DOHH2 (cell line): ENCODE measurements at regions not wholly inside any gene's neighbourhood (a gene's known extent, or its start where the extent isn't known, plus 50 kb on each side); places are given as distances from the start of the nearest gene placed in this dataset.

Experiments used
- H3F3A ChIP-seq: fragments of 200-600 bp; sonication (generic), shearing (Covaris generic); 2 replicates; pipeline ENCODE4 v1.6.0; 2016; ENCODE audit warnings: antibody characterized with exemption, mild to moderate bottlenecking; ENCODE audit not compliant: control insufficient read depth, insufficient read depth
- H3K27ac ChIP-seq: fragments of 200-600 bp; sonication (generic); 2 replicates; pipeline ENCODE4 v1.5.1; 2014; ENCODE audit warnings: low read depth, mild to moderate bottlenecking, low read length, moderate library complexity
- H3K27me3 ChIP-seq: fragments of 200-600 bp; sonication (generic); 2 replicates; pipeline ENCODE4 v1.6.1; 2014; ENCODE audit warnings: mild to moderate bottlenecking, low read length, mixed read lengths; ENCODE audit not compliant: control insufficient read depth
- H3K36me3 ChIP-seq: fragments of 200-600 bp; sonication (generic); 2 replicates; pipeline ENCODE4 v1.6.1; 2014; ENCODE audit warnings: mild to moderate bottlenecking, low read length, moderate library complexity, mixed read lengths; ENCODE audit not compliant: control insufficient read depth
- H3K4me1 ChIP-seq: fragments of 200-600 bp; sonication (generic); 2 replicates; pipeline ENCODE4 v1.6.1; 2014; ENCODE audit warnings: mild to moderate bottlenecking, low read length, mixed read lengths; ENCODE audit not compliant: control insufficient read depth
- H3K4me2 ChIP-seq: fragments of 200-600 bp; sonication (generic); 2 replicates; pipeline ENCODE4 v1.6.0; 2014; ENCODE audit warnings: mild to moderate bottlenecking, low read length, moderate library complexity
- H3K4me3 ChIP-seq: fragments of 200-600 bp; sonication (generic); 2 replicates; pipeline ENCODE4 v1.5.1; 2014; ENCODE audit warnings: mild to moderate bottlenecking, low read length, mixed read lengths
- H3K79me2 ChIP-seq: fragments of 200-600 bp; sonication (generic); 2 replicates; pipeline ENCODE4 v1.6.1; 2014; ENCODE audit warnings: mild to moderate bottlenecking, low read length, mixed read lengths; ENCODE audit not compliant: control insufficient read depth
- H3K9me2 ChIP-seq: fragments of 200-600 bp; sonication (generic); replicated peaks from 2 replicates; pipeline ENCODE4 v1.6.1; 2014; ENCODE audit warnings: mild to moderate bottlenecking, low read length, mixed read lengths; ENCODE audit not compliant: control insufficient read depth
- H3K9me3 ChIP-seq: fragments of 200-600 bp; sonication (generic); 2 replicates; pipeline ENCODE4 v1.6.1; 2014; ENCODE audit warnings: antibody characterized with exemption, low read length, mixed read lengths; ENCODE audit not compliant: control insufficient read depth, insufficient read depth
- H4K20me1 ChIP-seq: fragments of 200-600 bp; sonication (generic); 2 replicates; pipeline ENCODE4 v1.6.0; 2014; ENCODE audit warnings: low read depth, mild to moderate bottlenecking, antibody characterized with exemption, low read length, moderate library complexity; ENCODE audit not compliant: control insufficient read depth, insufficient read depth
- EZH2phosphoT487 ChIP-seq: fragments of 200-600 bp; sonication (generic); IDR thresholded peaks from 2 replicates; pipeline ENCODE4 v1.6.1; 2017; ENCODE audit warnings: borderline replicate concordance, mild to moderate bottlenecking, antibody characterized with exemption, low read length, moderate library complexity, mixed read lengths
- TF ChIP-seq, protein P1 (sequence below): fragments of 200-600 bp; sonication (generic); IDR thresholded peaks from one replicate; pipeline ENCODE4 v1.5.1; 2014; ENCODE audit warnings: antibody characterized with exemption, mild to moderate bottlenecking, low read depth, low read length; ENCODE audit not compliant: poor library complexity, severe bottlenecking

DNA sequence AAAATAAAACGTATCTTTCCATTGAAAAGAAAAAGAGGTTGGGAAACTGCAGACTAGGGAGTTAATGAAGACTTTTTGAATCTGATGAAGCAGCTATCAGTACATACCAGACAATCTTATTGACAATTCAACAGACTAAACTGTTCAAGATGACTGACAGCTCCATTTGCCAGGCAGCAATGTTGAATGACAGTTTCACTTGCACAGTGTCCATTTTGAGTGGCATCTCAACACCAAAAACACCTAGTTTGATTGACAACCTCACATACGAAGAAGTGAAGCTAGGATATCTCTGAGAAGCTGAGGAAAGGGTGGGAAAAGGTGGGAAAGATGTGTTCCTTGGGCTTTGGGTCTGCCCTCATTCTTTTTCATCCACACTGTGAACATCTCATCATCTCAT is 315.0 kb upstream of the SYT4 start:
- no peaks in the 10 kb centered on the region for H3K9me2 ChIP-seq
- H3K27me3 ChIP-seq = no peaks in the 10 kb centered on the region
- H3K79me2 ChIP-seq = no peaks in the 10 kb centered on the region
- no peak overlapping the region for H3K4me2 ChIP-seq
- no peaks in the 10 kb centered on the region for H4K20me1 ChIP-seq
- no peak for TF ChIP-seq EZH2phosphoT487
- TF ChIP-seq, protein P1, sequence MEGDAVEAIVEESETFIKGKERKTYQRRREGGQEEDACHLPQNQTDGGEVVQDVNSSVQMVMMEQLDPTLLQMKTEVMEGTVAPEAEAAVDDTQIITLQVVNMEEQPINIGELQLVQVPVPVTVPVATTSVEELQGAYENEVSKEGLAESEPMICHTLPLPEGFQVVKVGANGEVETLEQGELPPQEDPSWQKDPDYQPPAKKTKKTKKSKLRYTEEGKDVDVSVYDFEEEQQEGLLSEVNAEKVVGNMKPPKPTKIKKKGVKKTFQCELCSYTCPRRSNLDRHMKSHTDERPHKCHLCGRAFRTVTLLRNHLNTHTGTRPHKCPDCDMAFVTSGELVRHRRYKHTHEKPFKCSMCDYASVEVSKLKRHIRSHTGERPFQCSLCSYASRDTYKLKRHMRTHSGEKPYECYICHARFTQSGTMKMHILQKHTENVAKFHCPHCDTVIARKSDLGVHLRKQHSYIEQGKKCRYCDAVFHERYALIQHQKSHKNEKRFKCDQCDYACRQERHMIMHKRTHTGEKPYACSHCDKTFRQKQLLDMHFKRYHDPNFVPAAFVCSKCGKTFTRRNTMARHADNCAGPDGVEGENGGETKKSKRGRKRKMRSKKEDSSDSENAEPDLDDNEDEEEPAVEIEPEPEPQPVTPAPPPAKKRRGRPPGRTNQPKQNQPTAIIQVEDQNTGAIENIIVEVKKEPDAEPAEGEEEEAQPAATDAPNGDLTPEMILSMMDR = no peak
- H3F3A ChIP-seq = no peaks in the 10 kb centered on the region
- H3K36me3 ChIP-seq = no peaks in the 10 kb centered on the region
- no peaks in the 10 kb centered on the region for H3K4me1 ChIP-seq
- H3K9me3 ChIP-seq = no peaks in the 10 kb centered on the region
- no peak overlapping the region for H3K4me3 ChIP-seq
- no peak overlapping the region for H3K27ac ChIP-seq

DNA sequence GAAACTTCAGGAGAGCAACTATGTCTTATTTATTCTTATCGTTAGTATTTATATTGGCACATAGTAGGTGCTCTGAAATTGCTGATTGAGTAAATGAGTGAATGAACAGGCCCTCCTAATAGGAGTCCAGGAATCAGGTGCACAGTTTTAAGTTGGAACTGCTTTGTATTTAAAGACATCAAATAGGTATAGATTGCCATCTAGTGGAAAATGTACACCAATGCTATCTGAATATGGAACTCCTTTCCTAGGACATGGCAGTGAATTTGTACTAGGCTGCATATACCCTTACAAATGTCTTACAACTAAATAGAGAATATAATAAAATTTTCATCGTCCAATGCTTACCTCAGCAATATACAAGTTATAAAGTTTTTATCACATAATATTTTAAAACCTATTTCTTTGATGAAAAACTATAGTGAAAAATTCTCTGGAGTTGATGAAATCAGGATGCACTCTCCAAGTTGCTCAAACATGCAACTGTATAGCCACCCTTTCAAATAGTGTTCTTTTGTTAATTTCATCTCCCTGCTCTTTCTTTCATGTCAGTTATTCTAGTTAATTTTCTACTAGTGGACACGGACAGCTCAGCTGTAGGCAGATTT is 318.9 kb upstream of the SYT4 start:
- no peaks in the 10 kb centered on the region for H3K27me3 ChIP-seq
- H3K79me2 ChIP-seq = no peaks in the 10 kb centered on the region
- H3F3A ChIP-seq = no peaks in the 10 kb centered on the region
- no peak overlapping the region for H3K4me3 ChIP-seq
- H3K27ac ChIP-seq = no peak overlapping the region
- no peaks in the 10 kb centered on the region for H3K9me2 ChIP-seq
- no peak for TF ChIP-seq EZH2phosphoT487
- TF ChIP-seq, protein P1 = peak; percentile 56
- H3K4me2 ChIP-seq = no peak overlapping the region
- no peaks in the 10 kb centered on the region for H3K9me3 ChIP-seq
- no peaks in the 10 kb centered on the region for H4K20me1 ChIP-seq
- no peaks in the 10 kb centered on the region for H3K4me1 ChIP-seq
- no peaks in the 10 kb centered on the region for H3K36me3 ChIP-seq

DNA sequence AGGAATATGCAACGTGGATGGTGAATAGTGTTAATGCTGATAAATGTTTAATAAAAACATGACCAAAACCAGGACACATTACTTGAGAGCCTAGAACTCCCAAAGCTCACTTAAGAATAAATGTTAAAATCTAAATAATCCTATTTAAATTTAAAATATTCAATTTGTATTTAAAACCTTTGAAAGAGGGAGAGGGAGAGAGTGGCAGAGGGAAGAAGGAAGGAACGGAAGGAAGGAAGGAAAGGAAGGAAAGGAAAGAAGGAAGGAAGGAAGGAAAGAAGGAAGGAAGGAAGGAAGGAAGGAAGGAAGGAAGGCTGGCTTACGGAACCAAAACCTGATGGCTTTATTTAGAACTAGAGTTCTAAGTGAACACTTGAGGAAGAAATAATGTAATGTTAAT is 324.1 kb upstream of the SYT4 start:
- Histone ChIP-seq H3K9me3 (peaks cover 2% of the 10 kb centered on the region; the same call in 1 of the 2 replicates), H3K79me2 (no peaks in the 10 kb centered on the region), H3K4me2 (no peak overlapping the region), H3K9me2 (no peaks in the 10 kb centered on the region), H4K20me1 (no peaks in the 10 kb centered on the region), H3F3A (no peaks in the 10 kb centered on the region), H3K4me3 (no peak overlapping the region), H3K4me1 (no peaks in the 10 kb centered on the region), H3K36me3 (no peaks in the 10 kb centered on the region), H3K27ac (no peak overlapping the region), H3K27me3 (no peaks in the 10 kb centered on the region)
- TF ChIP-seq, protein P1 = no peak
